NOMO-1 treated with DMSO at 0.1 percent for 48 hours (cell line): ENCODE measurements at regions not wholly inside any gene's neighbourhood (a gene's known extent, or its start where the extent isn't known, plus 50 kb on each side); places are given as distances from the start of the nearest gene placed in this dataset.

Experiments used
- DNase-seq: peaks from one replicate; lab custom pipeline; 2025; ENCODE audit not compliant: unreplicated experiment; lab: John Stamatoyannopoulos, UW

DNA sequence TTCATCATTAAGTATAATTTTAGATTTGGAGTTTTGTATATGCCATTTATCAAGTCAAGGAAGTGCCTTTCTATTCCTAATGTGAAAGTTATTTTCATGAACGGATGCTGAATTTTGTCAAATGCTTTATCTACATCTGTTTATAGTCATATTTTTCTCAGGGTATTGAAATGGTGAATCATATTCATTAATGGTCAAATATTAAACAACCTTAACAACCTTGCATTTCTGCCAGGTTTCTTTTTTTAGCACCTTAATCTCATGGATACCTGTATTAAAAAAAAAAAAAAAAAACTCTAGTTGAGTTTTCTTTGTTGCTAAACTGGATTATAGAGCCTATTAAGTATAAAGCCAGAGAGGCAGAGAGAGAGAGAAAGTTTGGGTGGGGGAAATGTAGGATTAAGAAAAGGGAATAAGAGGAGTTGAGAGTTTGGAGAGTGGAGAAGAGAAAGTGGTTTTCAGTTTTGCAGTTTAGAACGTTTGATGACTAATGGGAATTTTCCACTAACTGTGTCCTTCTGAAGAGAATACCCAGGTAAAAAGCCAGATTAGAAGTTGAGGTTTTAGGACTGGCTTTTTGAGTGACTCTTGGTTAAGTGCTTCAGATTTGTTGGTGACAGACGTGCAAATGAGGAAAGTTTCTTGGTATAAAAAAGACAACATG lies 305.0 kb downstream of the HLX start:
- DNase-seq, result no peak

DNA sequence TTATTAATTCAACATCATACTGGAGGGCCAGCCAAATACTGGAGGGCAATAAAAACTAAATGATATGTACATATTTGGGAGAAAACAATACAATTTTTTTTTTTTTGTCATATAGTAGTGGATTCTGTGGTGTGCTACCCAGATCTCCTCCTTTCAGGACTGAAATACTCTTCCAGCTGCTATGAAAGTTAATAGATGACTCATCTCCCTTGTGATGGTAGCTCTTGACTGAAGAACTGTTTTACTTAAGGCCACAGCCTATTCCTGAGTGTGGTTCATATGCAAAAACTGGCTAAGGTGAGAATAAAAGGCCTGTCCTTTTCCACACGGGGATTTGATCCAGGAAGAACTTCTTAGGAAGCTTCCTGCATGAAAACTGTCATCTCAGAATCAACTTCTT lies 307.9 kb downstream of the HLX start:
- DNase-seq, result no peak

GRCh38 chr1:221188458-221188857 lies 309.2 kb downstream of the HLX start:
- peak; percentile 91 for DNase-seq

DNA sequence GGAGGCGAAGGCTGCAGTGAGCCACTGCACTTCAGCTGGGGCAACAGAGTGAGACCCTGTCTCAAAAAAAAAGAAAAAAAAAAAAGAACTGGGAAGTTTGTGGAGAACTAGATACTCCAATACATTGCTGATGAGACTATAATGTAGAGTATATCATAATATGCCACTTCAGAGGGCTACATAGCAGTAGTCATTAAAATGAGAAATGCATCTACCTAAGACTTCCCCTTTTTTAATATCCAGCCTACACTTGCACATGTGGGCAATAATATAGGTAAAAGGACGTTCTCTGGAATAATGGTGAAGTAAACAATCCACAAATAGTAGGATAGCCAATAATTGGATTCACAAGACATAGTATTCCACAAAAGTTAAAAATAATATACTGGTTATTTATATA lies 311.0 kb downstream of the HLX start:
- DNase-seq, result peak; percentile 62

- no peak for DNase-seq
These were observed 312.8 kb downstream of the HLX start for GRCh38 chr1:221192055-221192454.

- DNase-seq, result no peak
These were observed 321.2 kb downstream of the HLX start for GRCh38 chr1:221200464-221200863.

DNA sequence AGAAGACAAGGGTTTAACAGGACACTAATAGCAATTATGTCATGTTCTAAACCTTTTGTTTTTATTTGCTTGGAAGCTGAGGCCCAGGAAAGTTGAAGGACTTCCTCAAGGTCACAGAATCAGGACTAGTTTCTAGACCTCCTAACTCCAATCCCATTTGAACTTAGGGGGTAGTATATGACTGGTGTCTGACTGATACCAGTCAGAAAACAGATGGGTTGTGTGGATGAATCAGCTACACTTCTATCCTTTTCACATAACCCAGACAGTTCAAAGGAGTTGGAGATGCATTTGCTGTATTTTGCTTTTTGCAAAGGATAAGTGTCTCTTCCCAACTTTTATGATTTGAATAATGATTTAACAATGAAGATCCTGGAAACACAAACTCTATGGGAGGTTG lies 322.5 kb downstream of the HLX start:
- no peak for DNase-seq

GRCh38 chr1:221203224-221204054 lies 324.2 kb downstream of the HLX start:
- peak; percentile 83 for DNase-seq

DNA sequence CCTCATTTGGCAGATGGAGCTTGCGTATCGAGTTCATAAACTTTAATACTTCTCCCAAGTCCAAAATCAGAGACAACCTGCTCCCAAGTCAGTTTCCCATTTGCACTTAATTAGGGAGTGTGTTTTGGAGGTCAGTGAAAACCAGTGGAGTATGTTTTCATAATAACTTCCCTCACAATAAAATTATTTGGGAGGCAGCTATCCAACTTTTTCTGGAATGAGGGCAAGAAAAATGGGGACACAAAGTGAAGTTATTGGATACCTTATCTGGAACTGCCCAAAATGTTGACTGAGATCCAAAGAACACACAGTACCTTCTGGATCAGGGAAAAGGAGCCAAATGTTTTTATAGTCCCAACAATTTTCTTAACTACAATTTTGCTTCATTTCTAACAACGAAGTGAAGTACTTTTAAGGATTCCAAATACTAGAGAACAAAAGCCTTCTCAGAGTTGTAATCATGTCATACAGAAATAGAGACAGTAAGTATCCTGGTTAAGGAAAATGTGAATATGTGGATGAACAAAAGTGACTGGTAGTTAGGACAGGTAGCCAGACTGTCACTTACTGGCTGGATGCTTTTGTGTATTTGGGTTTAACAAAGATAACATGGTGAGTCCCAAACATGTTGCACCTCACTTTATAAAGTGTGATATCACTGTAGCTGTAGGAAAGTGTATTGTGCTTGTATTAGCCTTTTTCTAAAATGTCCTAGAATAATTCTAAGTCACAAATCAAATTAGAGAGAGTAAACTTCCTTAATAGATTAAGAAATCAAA lies 325.0 kb downstream of the HLX start:
- no peak for DNase-seq

- no peak for DNase-seq
These were observed 326.8 kb downstream of the HLX start for GRCh38 chr1:221206076-221206475.

GRCh38 chr1:221212926-221213325 lies 333.7 kb downstream of the HLX start:
- DNase-seq, result no peak

DNA sequence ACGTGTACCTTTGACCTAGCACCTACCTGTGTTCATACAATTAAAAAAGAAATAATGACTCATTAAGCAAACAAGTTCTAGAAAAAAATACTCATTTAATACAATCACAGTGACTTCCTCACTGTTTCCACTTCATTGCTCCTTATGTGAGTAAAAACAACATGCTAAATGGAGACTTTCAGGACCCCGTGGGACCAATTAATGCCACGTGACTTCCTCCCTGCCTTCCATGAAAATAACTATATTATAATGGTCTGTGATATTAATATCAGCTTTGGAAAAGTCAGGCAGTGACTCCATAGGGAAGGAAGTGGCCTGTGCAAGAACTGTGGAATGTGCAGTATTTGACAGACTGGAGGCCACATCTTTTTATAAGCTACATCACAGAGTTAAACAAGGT lies 337.8 kb downstream of the HLX start:
- no peak for DNase-seq

GRCh38 chr1:221223281-221223680 lies 344.0 kb downstream of the HLX start:
- no peak for DNase-seq

GRCh38 chr1:221227460-221227859 lies 348.2 kb downstream of the HLX start:
- DNase-seq, result no peak

DNA sequence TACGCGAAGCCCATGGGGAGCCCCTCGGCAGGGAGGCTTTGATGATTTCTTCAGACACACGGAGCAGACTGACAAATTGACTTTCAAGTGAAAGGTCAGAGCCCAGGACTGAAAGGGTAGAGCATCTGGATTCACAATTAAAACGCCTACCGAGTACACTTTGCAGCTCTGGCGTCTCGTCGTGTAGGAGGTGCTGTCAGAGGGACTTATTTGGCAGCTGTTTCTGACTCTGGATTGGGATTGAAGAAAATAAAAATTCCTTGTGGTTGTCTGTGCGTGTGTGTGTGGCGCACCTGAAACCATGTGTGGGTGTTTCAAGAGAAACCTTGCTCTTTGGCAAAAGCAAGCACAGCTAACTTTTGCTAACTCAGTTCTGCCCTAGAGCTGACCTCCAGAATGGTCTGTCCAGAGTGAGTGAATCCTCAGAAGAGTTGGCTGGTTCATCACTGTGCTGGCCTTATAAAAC lies 348.7 kb downstream of the HLX start:
- DNase-seq, result no peak

GRCh38 chr1:221228594-221228993 lies 349.4 kb downstream of the HLX start:
- no peak for DNase-seq

- DNase-seq, result no peak
These were observed 351.4 kb downstream of the HLX start for GRCh38 chr1:221230605-221231004.

GRCh38 chr1:221234791-221235190 lies 355.5 kb downstream of the HLX start:
- no peak for DNase-seq

DNA sequence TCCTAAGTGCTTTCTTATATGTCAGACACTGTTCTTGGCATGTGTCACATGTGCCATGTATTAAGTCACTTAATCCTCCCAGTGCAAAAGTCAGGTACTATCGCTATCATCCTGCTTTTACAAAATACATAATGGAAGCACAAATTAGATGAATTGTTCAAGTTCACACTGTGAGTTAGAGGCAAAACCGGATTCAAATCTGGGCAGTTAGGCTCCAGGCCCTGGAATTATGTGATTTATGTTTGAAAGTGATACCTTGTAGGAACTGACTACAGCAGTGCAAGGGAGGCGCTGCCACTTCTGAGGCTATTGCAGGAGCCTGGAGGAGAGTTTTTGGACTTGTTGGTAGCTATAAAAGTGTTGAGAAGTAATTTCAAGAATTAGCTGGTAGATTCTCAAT lies 358.3 kb downstream of the HLX start:
- DNase-seq, result no peak

DNA sequence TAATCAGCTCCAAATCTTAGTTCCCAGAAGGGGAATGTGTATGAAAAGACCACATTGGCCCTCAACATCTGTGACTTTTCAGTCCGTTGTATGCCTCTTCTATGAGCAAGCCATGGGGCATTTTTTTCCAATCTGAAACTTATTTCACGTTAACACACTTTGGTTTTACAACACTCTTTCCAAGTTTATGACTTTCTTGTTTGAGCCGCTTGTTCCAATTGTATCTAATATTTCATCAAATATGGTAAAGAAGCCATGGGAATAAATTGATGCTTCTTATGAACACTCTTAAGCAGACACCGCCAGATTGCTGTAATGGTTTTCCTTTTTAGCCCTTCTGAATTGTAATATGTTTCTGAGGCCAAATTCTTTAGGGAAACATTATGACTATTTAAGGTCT lies 359.9 kb downstream of the HLX start:
- no peak for DNase-seq

- DNase-seq, result no peak
These were observed 360.5 kb downstream of the HLX start for GRCh38 chr1:221239792-221240191.

DNA sequence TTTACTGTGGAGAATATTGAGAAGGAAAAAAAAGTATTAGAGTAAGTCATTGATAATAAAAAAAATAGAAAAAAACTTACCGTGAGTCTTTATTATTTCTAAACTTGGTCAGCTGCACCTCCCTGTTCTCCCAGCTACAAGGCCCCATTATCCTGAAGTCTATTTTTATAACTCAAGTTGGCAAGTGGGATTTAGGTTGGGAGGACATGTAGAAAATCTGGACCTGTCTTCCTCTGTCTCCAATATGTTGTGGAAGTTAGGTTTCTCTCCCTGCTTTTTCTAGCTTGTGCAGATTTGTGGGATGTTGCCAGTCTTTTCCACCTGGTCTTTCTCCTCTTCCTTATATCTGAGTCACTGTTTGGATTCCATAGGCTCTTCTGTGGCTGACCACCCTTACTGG lies 361.4 kb downstream of the HLX start:
- no peak for DNase-seq
